K562 (cell line): ENCODE measurements at regions not wholly inside any gene's neighbourhood (a gene's known extent, or its start where the extent isn't known, plus 50 kb on each side); places are given as distances from the start of the nearest gene placed in this dataset.
A peak's percentile ranks its signal among the peaks of the same experiment; 100 is the strongest.

Experiments used
- ATAC-seq: fragments of 200-7000 bp; cut with Tn5 transposase; 3 replicates; pipeline ENCODE4 v1.9.1; 2020; ENCODE audit warnings: moderate library complexity
- BruUV-seq: library from RNA; stranded (reverse); fragments of 400-500 nt; replicated peaks from 2 replicates; lab custom pipeline; 2021; lab: Mats Ljungman, UMichigan
- CTCF ChIA-PET: fragments of 300-600 bp; formaldehyde crosslinking; extraction: SDS; loops from one replicate; lab custom pipeline; 2021; ENCODE audit warnings: low intra/inter-chr PET ratio; lab: Yijun Ruan, JAX
- POLR2A ChIA-PET: fragments of 300-600, 350-650 bp; sonication (Branson Sonifier 250); formaldehyde crosslinking; extraction: SDS; loops from one replicate; lab custom pipeline; 2021; ENCODE audit warnings: antibody characterized with exemption, inconsistent platforms; lab: Yijun Ruan, JAX
- DNase-seq, 4 experiments: peaks; one replicate each; pipeline versions ENCODE4 v3.0.0 to v3.0.0-alpha.2; 2011 to 2018; ENCODE audit warnings: low spot score in 3 of 4, mixed read lengths in 3 of 4; ENCODE audit errors: extremely low read depth in 1 of 4
- FAIRE-seq: peaks from 2 replicates; lab custom pipeline; 2011; peaks lifted over from hg19 to GRCh38; lab: Jason Lieb, UNC
- H2AFZ ChIP-seq: 2 replicates; pipeline ENCODE4 v1.6.0; 2011; ENCODE audit warnings: low read depth, low read length, control low read depth, inconsistent platforms
- H3K27ac ChIP-seq: fragments of 200-600 bp; 3 replicates; pipeline ENCODE4 v1.8.0; 2011; ENCODE audit warnings: low read depth, mild to moderate bottlenecking, control low read depth, inconsistent platforms, low read length, moderate library complexity, mixed read lengths; ENCODE audit errors: extremely low read depth
- H3K27me3 ChIP-seq, 2 experiments: fragments of 300-600 bp in 1 of 2; 2 replicates in 1 of 2; 3 replicates in 1 of 2; pipeline versions ENCODE4 v1.6.0 to v1.8.0; 2011; ENCODE audit warnings: inconsistent platforms in 2 of 2, low read length in 2 of 2, mild to moderate bottlenecking in 1 of 2, mixed read lengths in 1 of 2, moderate library complexity in 1 of 2; ENCODE audit not compliant: control insufficient read depth in 2 of 2, insufficient read depth in 2 of 2
- H3K36me3 ChIP-seq: fragments of 300-600 bp; 3 replicates; pipeline ENCODE4 v1.8.0; 2011; ENCODE audit warnings: mild to moderate bottlenecking, low read length, inconsistent platforms; ENCODE audit not compliant: control insufficient read depth, insufficient read depth
- H3K4me1 ChIP-seq, 2 experiments: fragments of 200-600 bp in 1 of 2; replicated peaks in 1 of 2; 2 replicates in 1 of 2; 3 replicates in 1 of 2; pipeline versions ENCODE4 v1.5.1 to v1.8.0; 2011; ENCODE audit warnings: inconsistent platforms in 2 of 2, low read length in 2 of 2, mild to moderate bottlenecking in 1 of 2, mixed read lengths in 1 of 2, moderate library complexity in 1 of 2; ENCODE audit not compliant: control insufficient read depth in 2 of 2, insufficient read depth in 2 of 2
- H3K4me2 ChIP-seq: 2 replicates; pipeline ENCODE4 v1.6.1; 2011; ENCODE audit warnings: low read length, control low read depth, inconsistent platforms, mixed read lengths; ENCODE audit not compliant: insufficient read depth
- H3K4me3 ChIP-seq: fragments of 200-600 bp; sonication (generic), shearing (Covaris generic); 2 replicates; pipeline ENCODE4 v1.5.1; 2016; ENCODE audit warnings: control low read depth, inconsistent platforms
- H3K79me2 ChIP-seq: fragments of 200-600 bp; 3 replicates; pipeline ENCODE4 v1.8.0; 2011; ENCODE audit warnings: low read length, inconsistent platforms; ENCODE audit not compliant: control insufficient read depth, insufficient read depth
- H3K9ac ChIP-seq, 2 experiments: 2 replicates each; pipeline versions ENCODE4 v1.6.0 to v1.6.1; 2011; ENCODE audit warnings: low read depth in 2 of 2, low read length in 2 of 2, control low read depth in 1 of 2, inconsistent platforms in 1 of 2, mild to moderate bottlenecking in 1 of 2, mixed read lengths in 1 of 2; ENCODE audit not compliant: insufficient read depth in 1 of 2
- H3K9me1 ChIP-seq: one replicate; pipeline ENCODE4 v1.6.0; 2011; ENCODE audit warnings: inconsistent platforms, mild to moderate bottlenecking, low read length, moderate library complexity; ENCODE audit not compliant: control insufficient read depth, insufficient read depth
- H3K9me3 ChIP-seq: replicated peaks from 2 replicates; pipeline ENCODE4 v1.5.1; 2011; ENCODE audit warnings: low read depth, low read length, inconsistent platforms; ENCODE audit not compliant: control insufficient read depth, insufficient read depth
- H4K20me1 ChIP-seq: replicated peaks from 2 replicates; pipeline ENCODE4 v1.6.1; 2011; ENCODE audit warnings: low read length, inconsistent platforms, mixed read lengths; ENCODE audit not compliant: control insufficient read depth, insufficient read depth
- CEBPG ChIP-seq, 3 experiments: fragments of 200-800 bp in 1 of 3; sonication (Bioruptor generic) in 1 of 3; sonication (generic) in 1 of 3; formaldehyde crosslinking in 1 of 3; IDR thresholded peaks in 2 of 3; conservative IDR thresholded peaks in 1 of 3; 2 replicates each; pipeline versions ENCODE4 v1.6.1 to v1.8.0; 2016 to 2022; ENCODE audit warnings: missing compliant biosample characterization in 2 of 3, missing genetic modification characterization in 2 of 3, mild to moderate bottlenecking in 1 of 3, missing genetic modification reagents in 1 of 3
- E4F1 ChIP-seq: fragments of 250-450 bp; sonication (Bioruptor Pico); IDR thresholded peaks from 2 replicates; pipeline ENCODE4 v1.5.0; 2021; ENCODE audit warnings: mild to moderate bottlenecking, borderline replicate concordance
- PKNOX1 ChIP-seq: fragments of 450-650 bp; IDR thresholded peaks from 2 replicates; pipeline ENCODE4 v1.6.1; 2016
- SNAPC5 ChIP-seq: fragments of 250-450 bp; sonication (Bioruptor Pico); IDR thresholded peaks from 2 replicates; pipeline ENCODE4 v1.8.0; 2021; ENCODE audit warnings: moderate library complexity, mild to moderate bottlenecking, inconsistent platforms
- WGBS: fragments of 100-300 bp; shearing (Covaris generic); methylation state at CpG from one replicate; pipeline ENCODE4 v1.1.6; 2016; ENCODE audit warnings: low coverage, mixed read lengths; ENCODE audit not compliant: insufficient coverage; ENCODE audit errors: missing lambda C conversion rate; 5-methylcytosine and 5-hydroxymethylcytosine counted together
- in situ Hi-C: fragments of 300-500 bp; cut with MboI; formaldehyde crosslinking; loops from 4 replicates; pipeline ENCODE4 v1.15.0; 2018; ENCODE audit warnings: inconsistent platforms, mixed read lengths
- intact Hi-C: fragments of 100-400 bp; cut with micrococcal nuclease; formaldehyde crosslinking; loops from 2 replicates; pipeline ENCODE4 v1.14.2; 2022

GRCh38 chr1:184911830-184912229 is 62.5 kb downstream of the NIBAN1 start:
- FAIRE-seq = no peak
- Histone ChIP-seq H3K79me2 (no peaks in the 10 kb centered on the region; the same call in 2 of the 3 replicates), H2AFZ (no peak overlapping the region), H4K20me1 (no peaks in the 10 kb centered on the region; the same call in 1 of the 2 replicates), H3K36me3 (no peaks in the 10 kb centered on the region), H3K9me1 (no peaks in the 10 kb centered on the region), H3K4me1 (peaks cover under 1 to 3% of the 10 kb centered on the region in 2 experiments; a peak in 3 of 5 replicates), H3K4me2 (no peak overlapping the region), H3K4me3 (no peak overlapping the region), H3K9me3 (no peaks in the 10 kb centered on the region), H3K27ac (no peak overlapping the region), H3K9ac (no peak overlapping the region), H3K27me3 (no peaks in the 10 kb centered on the region)
- BruUV-seq = no TSS peak
- TF ChIP-seq SNAPC5 (CRISPR knock-in tag) (no peak), PKNOX1 (peak; percentile 56)
- CTCF ChIA-PET = no interaction called here
- POLR2A ChIA-PET = interaction anchor here (0.7 to 2.2 kb wide), 5 partner anchors 10 to 61 kb away, joined by 3 to 7 read pairs (median 3); no protein-coding TSS in a partner anchor
- no peak for ATAC-seq
- DNase-seq = no peak
- in situ Hi-C loops = no loop called here
- WGBS = 45% methylated on average over 2 of the region's 2 CpGs
- intact Hi-C loops = no loop called here

- Histone ChIP-seq H3K4me1 (peaks cover 0 to 3% of the 10 kb centered on the region in 2 experiments; a peak in 2 of 5 replicates), H3K4me2 (no peak overlapping the region), H3K27me3 (no peaks in the 10 kb centered on the region), H3K9me3 (no peaks in the 10 kb centered on the region), H3K9me1 (no peaks in the 10 kb centered on the region), H3K27ac (no peak overlapping the region), H2AFZ (no peak overlapping the region), H3K79me2 (no peaks in the 10 kb centered on the region; the same call in 2 of the 3 replicates), H4K20me1 (no peaks in the 10 kb centered on the region; the same call in 1 of the 2 replicates), H3K4me3 (no peak overlapping the region), H3K9ac (no peak overlapping the region), H3K36me3 (no peaks in the 10 kb centered on the region)
- BruUV-seq = no TSS peak
- DNase-seq (no peak), ATAC-seq (no peak), FAIRE-seq (no peak)
- in situ Hi-C loops = no loop called here
- CTCF ChIA-PET = no interaction called here
- intact Hi-C loops = no loop called here
- WGBS = 31% methylated on average over 1 of the region's 1 CpG
- TF ChIP-seq CEBPG (CRISPR knock-in tag; IDR thresholded peaks at IDR 0.05) = no peak
- TF ChIP-seq CEBPG (tag; conservative IDR thresholded peaks at IDR 0.05 in 1 of 2, IDR thresholded peaks at IDR 0.05 in 1 of 2) = 0 out of 4 replicates have a peak, but pooled peaks of 1 of the 2 experiments have one; percentile 6
- no peak for TF ChIP-seq E4F1 (CRISPR knock-in tag)
- POLR2A ChIA-PET = interaction anchor here (1.0 to 2.2 kb wide), 4 partner anchors 10 to 62 kb away, joined by 3 to 7 read pairs (median 3); no protein-coding TSS in a partner anchor
Measured at GRCh38 chr1:184911103-184911745, 63.1 kb downstream of the NIBAN1 start.
